Testis (tissue), 2 donors: ENCODE measurements at regions not wholly inside any gene's neighbourhood (a gene's known extent, or its start where the extent isn't known, plus 50 kb on each side); places are given as distances from the start of the nearest gene placed in this dataset.

Experiments used
- POLR2A ChIP-seq: fragments of 450-650 bp; IDR thresholded peaks from one replicate; pipeline ENCODE4 v1.6.1; 2017; ENCODE audit warnings: antibody characterized with exemption, mild to moderate bottlenecking, moderate library complexity
- TF ChIP-seq, protein P1 (sequence below), 3 experiments: fragments of 450-650 bp in 2 of 3; fragments of 200-600 bp in 1 of 3; sonication (generic) in 1 of 3; IDR thresholded peaks; one replicate each; pipeline ENCODE4 v1.5.1; 2016 to 2019; ENCODE audit warnings: antibody characterized with exemption in 3 of 3, mild to moderate bottlenecking in 2 of 3, moderate library complexity in 1 of 3

DNA sequence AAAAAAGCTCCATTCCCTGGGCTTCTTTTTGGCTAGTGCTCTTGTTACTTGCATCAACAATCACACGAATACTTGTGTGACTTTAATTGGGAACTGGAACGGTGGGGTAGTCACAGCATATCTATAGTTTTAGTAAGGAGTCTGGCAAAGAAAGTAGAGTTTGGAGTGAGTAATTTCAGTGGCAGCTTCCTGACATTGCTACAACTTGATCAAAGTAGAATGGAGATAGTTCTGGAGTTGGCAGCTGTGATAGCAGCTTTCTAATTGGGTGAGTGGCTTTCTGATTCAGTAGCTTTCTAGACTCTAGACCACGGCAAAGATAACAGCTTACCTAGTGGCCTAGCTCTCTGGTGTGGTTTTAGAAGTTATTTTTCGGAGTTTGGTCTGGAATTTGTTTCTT is 475.0 kb downstream of the TUSC7 start:
- no peak for TF ChIP-seq POLR2A
- TF ChIP-seq, protein P1, sequence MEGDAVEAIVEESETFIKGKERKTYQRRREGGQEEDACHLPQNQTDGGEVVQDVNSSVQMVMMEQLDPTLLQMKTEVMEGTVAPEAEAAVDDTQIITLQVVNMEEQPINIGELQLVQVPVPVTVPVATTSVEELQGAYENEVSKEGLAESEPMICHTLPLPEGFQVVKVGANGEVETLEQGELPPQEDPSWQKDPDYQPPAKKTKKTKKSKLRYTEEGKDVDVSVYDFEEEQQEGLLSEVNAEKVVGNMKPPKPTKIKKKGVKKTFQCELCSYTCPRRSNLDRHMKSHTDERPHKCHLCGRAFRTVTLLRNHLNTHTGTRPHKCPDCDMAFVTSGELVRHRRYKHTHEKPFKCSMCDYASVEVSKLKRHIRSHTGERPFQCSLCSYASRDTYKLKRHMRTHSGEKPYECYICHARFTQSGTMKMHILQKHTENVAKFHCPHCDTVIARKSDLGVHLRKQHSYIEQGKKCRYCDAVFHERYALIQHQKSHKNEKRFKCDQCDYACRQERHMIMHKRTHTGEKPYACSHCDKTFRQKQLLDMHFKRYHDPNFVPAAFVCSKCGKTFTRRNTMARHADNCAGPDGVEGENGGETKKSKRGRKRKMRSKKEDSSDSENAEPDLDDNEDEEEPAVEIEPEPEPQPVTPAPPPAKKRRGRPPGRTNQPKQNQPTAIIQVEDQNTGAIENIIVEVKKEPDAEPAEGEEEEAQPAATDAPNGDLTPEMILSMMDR (IDR thresholded peaks at IDR 0.05): no peak
